Suprapubic skin (tissue), 4 donors: ENCODE measurements at regions not wholly inside any gene's neighbourhood (a gene's known extent, or its start where the extent isn't known, plus 50 kb on each side); places are given as distances from the start of the nearest gene placed in this dataset.

Experiments used
- CTCF ChIP-seq, 2 donors: fragments of 200-600 bp in 1 of 2; fragments of 450-650 bp in 1 of 2; sonication (generic) in 1 of 2; IDR thresholded peaks; one replicate each; pipeline ENCODE4 v1.5.1; 2016 to 2019; ENCODE audit warnings: antibody characterized with exemption in 2 of 2, mild to moderate bottlenecking in 1 of 2, moderate library complexity in 1 of 2
- EP300 ChIP-seq: sonication (generic); formaldehyde crosslinking; IDR thresholded peaks from one replicate; pipeline ENCODE4 v1.6.1; 2017; ENCODE audit warnings: antibody characterized with exemption
- POLR2A ChIP-seq, 2 donors: fragments of 450-650 bp; IDR thresholded peaks; one replicate each; pipeline ENCODE4 v1.6.1; 2017; ENCODE audit warnings: antibody characterized with exemption in 2 of 2, mild to moderate bottlenecking in 2 of 2, moderate library complexity in 2 of 2
- POLR2AphosphoS5 ChIP-seq, 3 donors: sonication (generic); formaldehyde crosslinking; IDR thresholded peaks; one replicate each; pipeline ENCODE4 v1.6.1; 2017; ENCODE audit warnings: antibody characterized with exemption in 3 of 3

DNA sequence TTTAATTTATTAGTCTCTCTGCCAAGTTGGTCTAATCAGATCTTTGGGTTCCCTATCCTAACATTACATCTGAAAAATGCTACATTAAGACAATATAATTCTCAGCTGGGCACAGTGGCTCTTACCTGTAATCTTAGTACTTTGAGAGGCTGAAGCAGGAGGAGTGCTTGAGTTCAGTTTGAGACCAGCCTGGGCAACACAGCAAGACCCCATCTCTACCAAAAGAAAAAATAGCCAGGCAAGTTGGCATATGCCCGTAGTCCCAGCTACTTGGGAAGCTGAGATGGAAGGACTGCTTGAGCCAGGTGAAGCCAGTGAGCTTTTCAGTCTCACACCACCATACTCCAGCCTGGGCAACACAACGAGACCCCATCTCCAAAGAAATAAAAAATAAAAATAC is 95.0 kb downstream of the KLF12 start:
- no peak for TF ChIP-seq EP300
- TF ChIP-seq CTCF (IDR thresholded peaks at IDR 0.05): no peak
- TF ChIP-seq POLR2AphosphoS5 (IDR thresholded peaks at IDR 0.05): no peak
- no peak for TF ChIP-seq POLR2A (IDR thresholded peaks at IDR 0.05)
